Astrocyte (in vitro differentiated cells and primary cell): ENCODE measurements at regions not wholly inside any gene's neighbourhood (a gene's known extent, or its start where the extent isn't known, plus 50 kb on each side); places are given as distances from the start of the nearest gene placed in this dataset.

ENCODE experiments used
- EZH2 ChIP-seq: IDR thresholded peaks from 2 replicates; pipeline ENCODE4 v1.6.1; 2012; ENCODE audit warnings: mild to moderate bottlenecking, low read length, inconsistent platforms; ENCODE audit not compliant: insufficient read depth
- TF ChIP-seq, protein P1 (sequence below): IDR thresholded peaks from 2 replicates; pipeline ENCODE4 v1.5.1; 2011; ENCODE audit warnings: low read depth, mild to moderate bottlenecking, inconsistent platforms, low read length, moderate library complexity; ENCODE audit not compliant: insufficient read depth

GRCh38 chr9:29144476-29144875, 1571.2 kb upstream of the C9orf72 start:
- TF ChIP-seq, protein P1, sequence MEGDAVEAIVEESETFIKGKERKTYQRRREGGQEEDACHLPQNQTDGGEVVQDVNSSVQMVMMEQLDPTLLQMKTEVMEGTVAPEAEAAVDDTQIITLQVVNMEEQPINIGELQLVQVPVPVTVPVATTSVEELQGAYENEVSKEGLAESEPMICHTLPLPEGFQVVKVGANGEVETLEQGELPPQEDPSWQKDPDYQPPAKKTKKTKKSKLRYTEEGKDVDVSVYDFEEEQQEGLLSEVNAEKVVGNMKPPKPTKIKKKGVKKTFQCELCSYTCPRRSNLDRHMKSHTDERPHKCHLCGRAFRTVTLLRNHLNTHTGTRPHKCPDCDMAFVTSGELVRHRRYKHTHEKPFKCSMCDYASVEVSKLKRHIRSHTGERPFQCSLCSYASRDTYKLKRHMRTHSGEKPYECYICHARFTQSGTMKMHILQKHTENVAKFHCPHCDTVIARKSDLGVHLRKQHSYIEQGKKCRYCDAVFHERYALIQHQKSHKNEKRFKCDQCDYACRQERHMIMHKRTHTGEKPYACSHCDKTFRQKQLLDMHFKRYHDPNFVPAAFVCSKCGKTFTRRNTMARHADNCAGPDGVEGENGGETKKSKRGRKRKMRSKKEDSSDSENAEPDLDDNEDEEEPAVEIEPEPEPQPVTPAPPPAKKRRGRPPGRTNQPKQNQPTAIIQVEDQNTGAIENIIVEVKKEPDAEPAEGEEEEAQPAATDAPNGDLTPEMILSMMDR, result no peak
- no peak for TF ChIP-seq EZH2
